Activated T-cell treated with anti-CD3 and anti-CD28 coated beads, Interleukin-2, amount 50 U/mL, for 24 hours (primary cell): ENCODE measurements at regions not wholly inside any gene's neighbourhood (a gene's known extent, or its start where the extent isn't known, plus 50 kb on each side); places are given as distances from the start of the nearest gene placed in this dataset.
A peak's percentile ranks its signal among the peaks of the same experiment; 100 is the strongest.
"Not testable (repeated sequence)": the region's sequence is repeated elsewhere in the genome, so short reads cannot be mapped to it uniquely, and the experiment has no call there.

Experiments
- DNase-seq: peaks from one replicate; pipeline ENCODE4 v3.0.0-alpha.2; 2020
- H3K27ac Mint-ChIP-seq: 2 replicates; pipeline ENCODE4 v1.8.0; 2020; ENCODE audit warnings: mild to moderate bottlenecking, mixed read lengths
- H3K27me3 Mint-ChIP-seq: 2 replicates; pipeline ENCODE4 v1.8.0; 2020; ENCODE audit warnings: mixed read lengths
- H3K36me3 Mint-ChIP-seq: 2 replicates; pipeline ENCODE4 v1.8.0; 2020; ENCODE audit warnings: low read depth, mixed read lengths
- H3K4me1 Mint-ChIP-seq: 2 replicates; pipeline ENCODE4 v1.8.0; 2020; ENCODE audit warnings: low read depth, mixed read lengths
- H3K4me3 Mint-ChIP-seq: 2 replicates; pipeline ENCODE4 v1.8.0; 2020; ENCODE audit warnings: mild to moderate bottlenecking, moderate library complexity, mixed read lengths
- H3K9me3 Mint-ChIP-seq: 2 replicates; pipeline ENCODE4 v1.8.0; 2020; ENCODE audit warnings: mixed read lengths

GRCh38 chr18:14188751-14189406 lies 56.6 kb upstream of the ZNF519 start:
- not testable (repeated sequence) for H3K4me3 Mint-ChIP-seq, H3K27me3 Mint-ChIP-seq, H3K36me3 Mint-ChIP-seq, DNase-seq, H3K9me3 Mint-ChIP-seq
- H3K27ac Mint-ChIP-seq = peak overlapping the region; percentile 90
- peaks cover 29% of the 10 kb centered on the region for H3K4me1 Mint-ChIP-seq
